Stomach (tissue), 8 donors: ENCODE measurements at regions not wholly inside any gene's neighbourhood (a gene's known extent, or its start where the extent isn't known, plus 50 kb on each side); places are given as distances from the start of the nearest gene placed in this dataset.

Experiments used
- DNase-seq, 2 donors: peaks; one replicate each; pipeline versions ENCODE4 v3.0.0 to v3.0.0-alpha.2; 2013 to 2019
- H3K27ac ChIP-seq, 5 donors: fragments of 200-600 bp in 4 of 5; sonication (generic) in 4 of 5; one replicate each; pipeline ENCODE4 v1.5.1; 2013 to 2019; ENCODE audit warnings: mild to moderate bottlenecking in 1 of 5, moderate library complexity in 1 of 5
- H3K27me3 ChIP-seq, 3 donors: fragments of 200-600 bp; sonication (generic); one replicate each; pipeline ENCODE4 v1.5.1; 2017 to 2019; ENCODE audit warnings: mixed run types in 1 of 3
- H3K36me3 ChIP-seq, 4 donors: fragments of 200-600 bp; sonication (generic); 1 replicate in 3 of 4; 2 replicates in 1 of 4; pipeline ENCODE4 v1.5.1; 2016 to 2019
- H3K4me1 ChIP-seq, 4 donors: fragments of 200-600 bp; sonication (generic); one replicate each; pipeline ENCODE4 v1.5.1; 2016 to 2019
- H3K4me3 ChIP-seq, 4 donors: fragments of 200-600 bp; sonication (generic) in 3 of 4; one replicate each; pipeline ENCODE4 v1.5.1; 2016 to 2019; ENCODE audit warnings: mild to moderate bottlenecking in 1 of 4
- H3K9me3 ChIP-seq, 4 donors: fragments of 200-600 bp; sonication (generic); one replicate each; pipeline ENCODE4 v1.5.1; 2016 to 2019
- CTCF ChIP-seq, 7 experiments: fragments of 450-650 bp in 4 of 7; fragments of 200-600 bp in 3 of 7; sonication (generic) in 3 of 7; IDR thresholded peaks; one replicate each; pipeline ENCODE4 v1.5.1; 2016 to 2019; ENCODE audit warnings: antibody characterized with exemption in 7 of 7, control low read depth in 2 of 7, mild to moderate bottlenecking in 1 of 7
- EP300 ChIP-seq: sonication (generic); formaldehyde crosslinking; IDR thresholded peaks from one replicate; pipeline ENCODE4 v1.6.1; 2017; ENCODE audit warnings: antibody characterized with exemption
- POLR2A ChIP-seq, 4 donors: fragments of 450-650 bp; IDR thresholded peaks; one replicate each; pipeline ENCODE4 v1.6.1; 2016; ENCODE audit warnings: antibody characterized with exemption in 4 of 4, control low read depth in 2 of 4, mild to moderate bottlenecking in 1 of 4, moderate library complexity in 1 of 4
- POLR2AphosphoS5 ChIP-seq, 3 donors: sonication (generic); formaldehyde crosslinking; IDR thresholded peaks; one replicate each; pipeline ENCODE4 v1.6.1; 2016; ENCODE audit warnings: antibody characterized with exemption in 3 of 3
- WGBS, 5 donors: extraction: QIAGEN DNeasy Blood & Tissue Kit in 3 of 5; methylation state at CpG; one replicate each; pipeline versions ENCODE4 v1.1.5 to v1.1.7; 2013 to 2018; 5-methylcytosine and 5-hydroxymethylcytosine counted together
- intact Hi-C: fragments of 100-400 bp; cut with DNase I; formaldehyde crosslinking; loops from one replicate; pipeline ENCODE4 v1.15.1; 2023; ENCODE audit warnings: low total_unique reads
- donor health status: healthy with polysubstance abuse.
- donor health status: Bipolar disorder and iron deficiency.
- donor health status: healthy.

GRCh38 chr20:55155360-55155759 lies 680.0 kb downstream of the DOK5 start:
- Histone ChIP-seq H3K4me3 (no peak overlapping the region), H3K27me3 (no peaks in the 10 kb centered on the region), H3K9me3 (no peaks in the 10 kb centered on the region), H3K36me3 (no peaks in the 10 kb centered on the region), H3K4me1 (no peaks in the 10 kb centered on the region), H3K27ac (no peak overlapping the region)
- TF ChIP-seq EP300: no peak
- TF ChIP-seq CTCF (IDR thresholded peaks at IDR 0.05): no peak
- TF ChIP-seq POLR2A (IDR thresholded peaks at IDR 0.05): no peak
- TF ChIP-seq POLR2AphosphoS5 (IDR thresholded peaks at IDR 0.05): no peak
- intact Hi-C loops: no loop called here
- no peak for DNase-seq

- TF ChIP-seq CTCF (IDR thresholded peaks at IDR 0.05) (no peak), POLR2AphosphoS5 (IDR thresholded peaks at IDR 0.05) (no peak), POLR2A (IDR thresholded peaks at IDR 0.05) (no peak), EP300 (no peak)
Observed at GRCh38 chr20:55153001-55153645, 677.7 kb downstream of the DOK5 start.

GRCh38 chr20:55151171-55151570 lies 675.8 kb downstream of the DOK5 start:
- Histone ChIP-seq H3K36me3 (no peaks in the 10 kb centered on the region), H3K9me3 (no peaks in the 10 kb centered on the region), H3K4me3 (no peak overlapping the region), H3K27me3 (no peaks in the 10 kb centered on the region), H3K27ac (no peak overlapping the region), H3K4me1 (no peaks in the 10 kb centered on the region)
- no peak for DNase-seq
- TF ChIP-seq CTCF (IDR thresholded peaks at IDR 0.05): no peak
- TF ChIP-seq POLR2A (IDR thresholded peaks at IDR 0.05): no peak
- TF ChIP-seq EP300: no peak
- no peak for TF ChIP-seq POLR2AphosphoS5 (IDR thresholded peaks at IDR 0.05)
- intact Hi-C loops: no loop called here
- 15 to 19% (median 18%) methylated on average over 3 to 4 of the region's 4 CpGs for WGBS, 5 donors

More at GRCh38 chr20:55153001-55153645, 677.7 kb downstream of the DOK5 start:
- no peak overlapping the region for H3K4me3 ChIP-seq
- H3K9me3 ChIP-seq: no peaks in the 10 kb centered on the region
- H3K27me3 ChIP-seq: no peaks in the 10 kb centered on the region
- no peak overlapping the region for H3K27ac ChIP-seq
- intact Hi-C loops: no loop called here
- DNase-seq: peak in 1 of 2 donors; percentile 18
- 41 to 70% (median 52%) methylated on average over 3 of the region's 3 CpGs for WGBS, 5 donors
- H3K36me3 ChIP-seq: no peaks in the 10 kb centered on the region
- no peaks in the 10 kb centered on the region for H3K4me1 ChIP-seq

GRCh38 chr20:55143601-55144000 lies 668.2 kb downstream of the DOK5 start:
- Histone ChIP-seq H3K4me3 (no peak overlapping the region), H3K4me1 (no peaks in the 10 kb centered on the region), H3K36me3 (no peaks in the 10 kb centered on the region), H3K27me3 (peaks cover 0 to 3% (median 0%) of the 10 kb centered on the region in 3 donors), H3K27ac (no peak overlapping the region), H3K9me3 (no peaks in the 10 kb centered on the region)
- intact Hi-C loops: no loop called here
- DNase-seq: no peak
- TF ChIP-seq EP300: no peak
- TF ChIP-seq POLR2AphosphoS5 (IDR thresholded peaks at IDR 0.05): no peak
- no peak for TF ChIP-seq CTCF (IDR thresholded peaks at IDR 0.05)
- TF ChIP-seq POLR2A (IDR thresholded peaks at IDR 0.05): no peak
